IMR-90 (cell line): ENCODE measurements at regions not wholly inside any gene's neighbourhood (a gene's known extent, or its start where the extent isn't known, plus 50 kb on each side); places are given as distances from the start of the nearest gene placed in this dataset.

Experiments used
- ATAC-seq: fragments of 200-7000 bp; cut with Tn5 transposase; 2 replicates; pipeline ENCODE4 v1.9.1; 2020; ENCODE audit warnings: low read depth, mild to moderate bottlenecking, moderate library complexity
- BruUV-seq: library from RNA; stranded (reverse); fragments of 400-500 nt; replicated peaks from 2 replicates; lab custom pipeline; 2021; lab: Mats Ljungman, UMichigan
- CTCF ChIA-PET: fragments of 300-600 bp; formaldehyde crosslinking; extraction: SDS; loops from one replicate; lab custom pipeline; 2021; ENCODE audit warnings: antibody characterized with exemption; lab: Yijun Ruan, JAX
- POLR2A ChIA-PET: fragments of 300-600 bp; sonication (Branson Sonifier 250); formaldehyde crosslinking; loops from one replicate; lab custom pipeline; 2022; ENCODE audit warnings: antibody characterized with exemption; ENCODE audit not compliant: unreplicated experiment; lab: Charles Lee
- DNase-seq: peaks from one replicate; pipeline ENCODE4 v3.0.0; 2013
- H2AFZ ChIP-seq: replicated peaks from 2 replicates; pipeline ENCODE3; 2013; ENCODE audit warnings: low read length, mild to moderate bottlenecking; ENCODE audit not compliant: poor library complexity
- H2AK5ac ChIP-seq: 2 replicates; pipeline ENCODE4 v1.6.1; 2013; ENCODE audit warnings: low read depth, low read length, inconsistent platforms
- H2AK9ac ChIP-seq: replicated peaks from 2 replicates; pipeline ENCODE3; 2013; ENCODE audit warnings: mild to moderate bottlenecking, low read depth, low read length, moderate library complexity; ENCODE audit not compliant: poor library complexity
- H2BK120ac ChIP-seq: 2 replicates; pipeline ENCODE4 v1.6.1; 2013; ENCODE audit warnings: low read depth, low read length, inconsistent platforms
- H2BK15ac ChIP-seq: 3 replicates; pipeline ENCODE4 v1.6.1; 2013; ENCODE audit warnings: low read depth, low read length, inconsistent platforms
- H2BK20ac ChIP-seq: 2 replicates; pipeline ENCODE4 v1.6.1; 2013; ENCODE audit warnings: low read depth, mild to moderate bottlenecking, inconsistent platforms, low read length, moderate library complexity
- H2BK5ac ChIP-seq: 2 replicates; pipeline ENCODE4 v1.6.1; 2013; ENCODE audit warnings: mild to moderate bottlenecking, low read depth, low read length, inconsistent platforms; ENCODE audit not compliant: poor library complexity, severe bottlenecking
- H3K14ac ChIP-seq: replicated peaks from 2 replicates; pipeline ENCODE4 v1.6.1; 2013; ENCODE audit warnings: low read depth, low read length, inconsistent platforms
- H3K18ac ChIP-seq: 2 replicates; pipeline ENCODE4 v1.6.1; 2013; ENCODE audit warnings: low read depth, low read length, control low read depth
- H3K23ac ChIP-seq: 2 replicates; pipeline ENCODE4 v1.6.1; 2013; ENCODE audit warnings: low read depth, low read length, inconsistent platforms
- H3K27ac ChIP-seq: 2 replicates; pipeline ENCODE4 v1.5.1; 2013; ENCODE audit warnings: mild to moderate bottlenecking, control low read depth, low read length; ENCODE audit not compliant: insufficient read depth
- H3K27me3 ChIP-seq: 2 replicates; pipeline ENCODE4 v1.6.1; 2013; ENCODE audit warnings: low read length; ENCODE audit not compliant: control insufficient read depth, insufficient read depth
- H3K36me3 ChIP-seq: 2 replicates; pipeline ENCODE4 v1.6.1; 2013; ENCODE audit warnings: low read length, mixed read lengths; ENCODE audit not compliant: control insufficient read depth, insufficient read depth
- H3K4ac ChIP-seq: 2 replicates; pipeline ENCODE4 v1.6.1; 2013; ENCODE audit warnings: low read depth, low read length, inconsistent platforms
- H3K4me1 ChIP-seq: 2 replicates; pipeline ENCODE4 v1.6.1; 2013; ENCODE audit warnings: low read length, mixed read lengths; ENCODE audit not compliant: control insufficient read depth, insufficient read depth
- H3K4me2 ChIP-seq: 2 replicates; pipeline ENCODE4 v1.6.1; 2013; ENCODE audit warnings: low read depth, mild to moderate bottlenecking, control low read depth, low read length, moderate library complexity
- H3K4me3 ChIP-seq: 2 replicates; pipeline ENCODE4 v1.5.1; 2013; ENCODE audit warnings: low read depth, mild to moderate bottlenecking, control low read depth, low read length, moderate library complexity; ENCODE audit not compliant: insufficient read depth
- H3K56ac ChIP-seq: 2 replicates; pipeline ENCODE4 v1.6.1; 2013; ENCODE audit warnings: low read length, inconsistent platforms; ENCODE audit not compliant: insufficient read depth; ENCODE audit errors: extremely low read depth
- H3K79me1 ChIP-seq, 2 experiments: 2 replicates each; pipeline ENCODE4 v1.6.1; 2013; ENCODE audit warnings: low read length in 2 of 2, inconsistent platforms in 1 of 2, low read depth in 1 of 2
- H3K9ac ChIP-seq: 2 replicates; pipeline ENCODE4 v1.6.1; 2013; ENCODE audit warnings: low read depth, low read length, control low read depth
- H3K9me1 ChIP-seq: 2 replicates; pipeline ENCODE4 v1.6.1; 2013; ENCODE audit warnings: low read length, inconsistent platforms; ENCODE audit not compliant: insufficient read depth
- H3K9me3 ChIP-seq: 2 replicates; pipeline ENCODE4 v1.6.1; 2013; ENCODE audit warnings: low read length; ENCODE audit not compliant: control insufficient read depth, insufficient read depth
- H4K20me1 ChIP-seq: 2 replicates; pipeline ENCODE4 v1.6.1; 2013; ENCODE audit warnings: low read length, inconsistent platforms; ENCODE audit not compliant: insufficient read depth
- H4K5ac ChIP-seq: 2 replicates; pipeline ENCODE4 v1.6.1; 2013; ENCODE audit warnings: mild to moderate bottlenecking, low read depth, low read length, control low read depth
- H4K8ac ChIP-seq, 2 experiments: 2 replicates each; pipeline ENCODE4 v1.6.1; 2013; ENCODE audit warnings: low read depth in 2 of 2, low read length in 2 of 2, control low read depth in 1 of 2, inconsistent platforms in 1 of 2
- H4K91ac ChIP-seq: 2 replicates; pipeline ENCODE4 v1.6.1; 2013; ENCODE audit warnings: low read depth, low read length, inconsistent platforms; ENCODE audit not compliant: insufficient read depth
- BHLHE40 ChIP-seq: fragments of 150-350 bp; IDR thresholded peaks from 2 replicates; pipeline ENCODE4 v1.6.1; 2016; ENCODE audit warnings: mild to moderate bottlenecking, low read depth, low read length
- CEBPB ChIP-seq: IDR thresholded peaks from 2 replicates; pipeline ENCODE4 v1.6.1; 2012; ENCODE audit warnings: low read depth, low read length, improper control_type of control experiment
- MAFK ChIP-seq: IDR thresholded peaks from 2 replicates; pipeline ENCODE4 v1.6.1; 2012; ENCODE audit warnings: low read depth, low read length, improper control_type of control experiment
- MAZ ChIP-seq: IDR thresholded peaks from 2 replicates; pipeline ENCODE4 v1.6.1; 2012; ENCODE audit warnings: low read depth, mild to moderate bottlenecking, low read length, improper control_type of control experiment, moderate library complexity, borderline replicate concordance
- MXI1 ChIP-seq: IDR thresholded peaks from 2 replicates; pipeline ENCODE4 v1.6.1; 2012; ENCODE audit warnings: low read depth, mild to moderate bottlenecking, low read length, moderate library complexity, borderline replicate concordance
- NFE2L2 ChIP-seq: fragments of 150-350 bp; IDR thresholded peaks from 2 replicates; pipeline ENCODE4 v1.6.1; 2016; ENCODE audit warnings: low read depth, mild to moderate bottlenecking, low read length
- POLR2A ChIP-seq: IDR thresholded peaks from 2 replicates; pipeline ENCODE4 v1.6.1; 2012; ENCODE audit warnings: mild to moderate bottlenecking, low read depth, low read length
- RAD21 ChIP-seq: IDR thresholded peaks from 2 replicates; pipeline ENCODE4 v1.6.1; 2012; ENCODE audit warnings: low read length, improper control_type of control experiment
- RCOR1 ChIP-seq: IDR thresholded peaks from 2 replicates; pipeline ENCODE4 v1.6.1; 2012; ENCODE audit warnings: mild to moderate bottlenecking, low read length, improper control_type of control experiment; ENCODE audit not compliant: insufficient replicate concordance
- RFX5 ChIP-seq: IDR thresholded peaks from 2 replicates; pipeline ENCODE4 v1.8.0; 2012; ENCODE audit warnings: low read depth, mild to moderate bottlenecking, low read length, moderate library complexity
- WGBS, 2 experiments: methylation state at CpG; one replicate each; pipeline versions ENCODE4 v1.1.5 to v1.1.7; 2013; ENCODE audit warnings: missing lambda C conversion rate in 2 of 2; ENCODE audit not compliant: insufficient read length in 1 of 2; ENCODE audit errors: extremely low coverage in 2 of 2; 5-methylcytosine and 5-hydroxymethylcytosine counted together
- dilution Hi-C: fragments of 300-500 bp; cut with HindIII; formaldehyde crosslinking; loops from one replicate; pipeline ENCODE4 v1.14.3; 2018; ENCODE audit warnings: low sequenced_read_pairs; ENCODE audit not compliant: unreplicated experiment
- in situ Hi-C: fragments of 300-500 bp; cut with MboI; formaldehyde crosslinking; loops from 3 replicates; pipeline ENCODE4 v1.14.3; 2019; ENCODE audit warnings: low sequenced_read_pairs, inconsistent platforms, mixed read lengths
- intact Hi-C: fragments of 100-400 bp; cut with micrococcal nuclease; formaldehyde crosslinking; loops from 2 replicates; pipeline ENCODE4 v1.10.0; 2022
- TF ChIP-seq, protein P1 (sequence below): fragments of 150-350 bp; IDR thresholded peaks from 2 replicates; pipeline ENCODE4 v1.6.1; 2016; ENCODE audit warnings: low read depth, mild to moderate bottlenecking, low read length, moderate library complexity, borderline replicate concordance

DNA sequence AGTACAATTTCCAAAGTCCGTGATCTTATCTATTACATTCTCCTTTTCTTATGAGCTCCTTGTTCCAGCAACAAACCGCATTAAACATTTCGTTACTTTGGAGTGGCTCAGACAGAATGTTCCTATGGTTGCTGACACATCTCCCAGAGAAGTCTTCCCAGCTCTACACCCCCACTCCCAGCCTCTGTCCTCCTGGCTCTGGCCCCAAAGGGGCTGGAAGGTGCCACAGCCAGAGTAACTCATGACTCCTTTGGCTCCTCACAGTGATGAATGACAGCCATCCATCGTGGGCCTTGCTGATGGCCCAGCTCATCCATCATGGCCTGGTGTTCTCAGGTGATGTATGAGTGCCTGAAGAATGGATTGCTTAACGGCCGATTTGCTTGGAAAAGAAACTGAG lies 203.0 kb downstream of the DHX35 start:
- Histone ChIP-seq H2AK5ac (no peak overlapping the region), H3K23ac (no peak overlapping the region), H3K36me3 (no peaks in the 10 kb centered on the region), H4K8ac (no peak overlapping the region), H3K4me2 (no peak overlapping the region), H2AK9ac (no peak overlapping the region), H3K79me1 (no peaks in the 10 kb centered on the region), H3K4me3 (no peak overlapping the region), H2AFZ (no peak overlapping the region), H3K9me3 (no peaks in the 10 kb centered on the region), H3K4ac (no peak overlapping the region), H3K9me1 (no peaks in the 10 kb centered on the region), H3K56ac (no peak overlapping the region), H4K20me1 (no peaks in the 10 kb centered on the region), H2BK120ac (no peak overlapping the region), H2BK5ac (no peak overlapping the region), H3K4me1 (no peaks in the 10 kb centered on the region), H4K5ac (no peak overlapping the region), H3K18ac (no peak overlapping the region), H3K27ac (no peak overlapping the region), H2BK15ac (no peak overlapping the region), H3K27me3 (no peaks in the 10 kb centered on the region), H2BK20ac (no peak overlapping the region), H3K14ac (no peak overlapping the region), H3K9ac (no peak overlapping the region), H4K91ac (no peak overlapping the region)
- dilution Hi-C loops (no loop called here), in situ Hi-C loops (no loop called here), intact Hi-C loops (no loop called here)
- 23% methylated on average over 3 of the region's 6 CpGs; no CpG with 5 or more reads in 1 of the 2 experiments for WGBS, 2 experiments
- no TSS peak for BruUV-seq
- POLR2A ChIA-PET, result no interaction called here
- ATAC-seq (no peak), DNase-seq (no peak)
- no peak for TF ChIP-seq RFX5
- no peak for TF ChIP-seq RAD21
- no peak for TF ChIP-seq MAFK
- TF ChIP-seq, protein P1, sequence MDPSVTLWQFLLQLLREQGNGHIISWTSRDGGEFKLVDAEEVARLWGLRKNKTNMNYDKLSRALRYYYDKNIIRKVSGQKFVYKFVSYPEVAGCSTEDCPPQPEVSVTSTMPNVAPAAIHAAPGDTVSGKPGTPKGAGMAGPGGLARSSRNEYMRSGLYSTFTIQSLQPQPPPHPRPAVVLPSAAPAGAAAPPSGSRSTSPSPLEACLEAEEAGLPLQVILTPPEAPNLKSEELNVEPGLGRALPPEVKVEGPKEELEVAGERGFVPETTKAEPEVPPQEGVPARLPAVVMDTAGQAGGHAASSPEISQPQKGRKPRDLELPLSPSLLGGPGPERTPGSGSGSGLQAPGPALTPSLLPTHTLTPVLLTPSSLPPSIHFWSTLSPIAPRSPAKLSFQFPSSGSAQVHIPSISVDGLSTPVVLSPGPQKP, result no peak
- no peak for TF ChIP-seq POLR2A
- no peak for TF ChIP-seq MXI1
- no peak for TF ChIP-seq RCOR1
- TF ChIP-seq CEBPB, result no peak
- no peak for TF ChIP-seq BHLHE40
- TF ChIP-seq MAZ, result no peak
- no peak for TF ChIP-seq NFE2L2
- CTCF ChIA-PET, result interaction anchor here (0.6 kb wide), 1 partner anchor 1686 kb away, joined by 3 read pairs; no protein-coding TSS in a partner anchor
